HUES48 (cell line): ENCODE measurements at regions not wholly inside any gene's neighbourhood (a gene's known extent, or its start where the extent isn't known, plus 50 kb on each side); places are given as distances from the start of the nearest gene placed in this dataset.

Experiments
- H3K27ac ChIP-seq: one replicate; pipeline ENCODE4 v1.7.0; 2013; ENCODE audit warnings: low read depth, low read length, inconsistent platforms
- H3K27me3 ChIP-seq: 2 replicates; pipeline ENCODE4 v1.6.1; 2013; ENCODE audit warnings: mild to moderate bottlenecking, low read length; ENCODE audit not compliant: control insufficient read depth, insufficient read depth
- H3K36me3 ChIP-seq: 2 replicates; pipeline ENCODE4 v1.6.1; 2013; ENCODE audit warnings: low read length; ENCODE audit not compliant: control insufficient read depth, insufficient read depth
- H3K4me1 ChIP-seq: 2 replicates; pipeline ENCODE4 v1.6.1; 2013; ENCODE audit warnings: mild to moderate bottlenecking, low read length; ENCODE audit not compliant: control insufficient read depth, insufficient read depth
- H3K4me3 ChIP-seq: 2 replicates; pipeline ENCODE4 v1.5.1; 2013; ENCODE audit warnings: mild to moderate bottlenecking, low read depth, low read length
- H3K9ac ChIP-seq: 2 replicates; pipeline ENCODE4 v1.6.1; 2013; ENCODE audit warnings: mild to moderate bottlenecking, low read depth, low read length, moderate library complexity
- H3K9me3 ChIP-seq: 2 replicates; pipeline ENCODE4 v1.6.1; 2013; ENCODE audit warnings: low read length; ENCODE audit not compliant: control insufficient read depth, insufficient read depth

GRCh38 chr11:79857377-79858214 lies 416.8 kb upstream of the TENM4 start:
- Histone ChIP-seq H3K27me3 (no peaks in the 10 kb centered on the region), H3K9ac (no peak overlapping the region), H3K27ac (no peak overlapping the region), H3K9me3 (no peaks in the 10 kb centered on the region), H3K4me1 (peaks cover 12% of the 10 kb centered on the region; the same call in 1 of the 2 replicates), H3K4me3 (no peak overlapping the region), H3K36me3 (no peaks in the 10 kb centered on the region)

GRCh38 chr11:79852176-79852575 lies 411.3 kb upstream of the TENM4 start:
- Histone ChIP-seq H3K9me3 (no peaks in the 10 kb centered on the region), H3K4me3 (no peak overlapping the region), H3K36me3 (no peaks in the 10 kb centered on the region), H3K9ac (no peak overlapping the region), H3K27ac (no peak overlapping the region), H3K27me3 (no peaks in the 10 kb centered on the region), H3K4me1 (no peaks in the 10 kb centered on the region)

- no peak overlapping the region for H3K9ac ChIP-seq
- H3K27me3 ChIP-seq: no peaks in the 10 kb centered on the region
- H3K9me3 ChIP-seq: no peaks in the 10 kb centered on the region
- no peak overlapping the region for H3K27ac ChIP-seq
- no peaks in the 10 kb centered on the region for H3K4me1 ChIP-seq
- H3K36me3 ChIP-seq: no peaks in the 10 kb centered on the region
- H3K4me3 ChIP-seq: no peak overlapping the region
Measured at GRCh38 chr11:79845002-79845709, 404.3 kb upstream of the TENM4 start.

GRCh38 chr11:79834015-79834414 lies 393.2 kb upstream of the TENM4 start:
- H3K9me3 ChIP-seq: no peaks in the 10 kb centered on the region
- no peaks in the 10 kb centered on the region for H3K36me3 ChIP-seq
- H3K4me3 ChIP-seq: no peak overlapping the region
- H3K27me3 ChIP-seq: no peaks in the 10 kb centered on the region
- no peak overlapping the region for H3K27ac ChIP-seq
- no peak overlapping the region for H3K9ac ChIP-seq
- H3K4me1 ChIP-seq: no peaks in the 10 kb centered on the region

- Histone ChIP-seq H3K9me3 (no peaks in the 10 kb centered on the region), H3K9ac (no peak overlapping the region), H3K4me1 (no peaks in the 10 kb centered on the region), H3K36me3 (no peaks in the 10 kb centered on the region), H3K27me3 (no peaks in the 10 kb centered on the region), H3K27ac (no peak overlapping the region), H3K4me3 (no peak overlapping the region)
Measured at GRCh38 chr11:79830446-79830845, 389.6 kb upstream of the TENM4 start.

GRCh38 chr11:79829891-79830290 lies 389.1 kb upstream of the TENM4 start:
- no peaks in the 10 kb centered on the region for H3K27me3 ChIP-seq
- H3K27ac ChIP-seq: no peak overlapping the region
- no peaks in the 10 kb centered on the region for H3K9me3 ChIP-seq
- no peaks in the 10 kb centered on the region for H3K4me1 ChIP-seq
- no peak overlapping the region for H3K9ac ChIP-seq
- no peaks in the 10 kb centered on the region for H3K36me3 ChIP-seq
- no peak overlapping the region for H3K4me3 ChIP-seq

DNA sequence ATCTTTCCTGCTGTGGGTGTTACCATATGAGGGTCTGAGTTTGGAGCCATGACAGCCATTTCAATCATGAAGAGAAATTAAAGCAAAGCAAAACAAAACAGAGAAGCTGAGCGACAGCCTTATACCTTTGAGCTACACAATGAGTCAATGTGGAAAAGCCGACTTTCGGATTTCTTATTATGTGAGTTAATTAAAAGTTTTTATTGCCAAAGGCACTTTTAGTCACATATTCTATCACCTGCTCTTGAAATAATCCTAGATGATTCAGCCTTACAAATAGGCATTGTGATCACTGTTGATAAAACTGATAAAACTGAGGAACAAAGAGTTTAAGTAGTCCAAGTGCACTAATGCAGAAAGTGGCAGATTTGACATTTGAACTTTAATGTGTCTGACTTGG lies 381.9 kb upstream of the TENM4 start:
- Histone ChIP-seq H3K27me3 (no peaks in the 10 kb centered on the region), H3K4me1 (no peaks in the 10 kb centered on the region), H3K36me3 (no peaks in the 10 kb centered on the region), H3K9ac (no peak overlapping the region), H3K4me3 (no peak overlapping the region), H3K27ac (no peak overlapping the region), H3K9me3 (no peaks in the 10 kb centered on the region)

- Histone ChIP-seq H3K27me3 (no peaks in the 10 kb centered on the region), H3K4me1 (no peaks in the 10 kb centered on the region), H3K9me3 (no peaks in the 10 kb centered on the region), H3K36me3 (no peaks in the 10 kb centered on the region), H3K4me3 (no peak overlapping the region), H3K9ac (no peak overlapping the region), H3K27ac (no peak overlapping the region)
Measured at GRCh38 chr11:79813551-79813950, 372.7 kb upstream of the TENM4 start.

- Histone ChIP-seq H3K36me3 (no peaks in the 10 kb centered on the region), H3K9ac (no peak overlapping the region), H3K4me3 (no peak overlapping the region), H3K27me3 (no peaks in the 10 kb centered on the region), H3K4me1 (no peaks in the 10 kb centered on the region), H3K9me3 (peaks cover 3% of the 10 kb centered on the region), H3K27ac (no peak overlapping the region)
Measured at GRCh38 chr11:79809487-79809886, 368.7 kb upstream of the TENM4 start.

DNA sequence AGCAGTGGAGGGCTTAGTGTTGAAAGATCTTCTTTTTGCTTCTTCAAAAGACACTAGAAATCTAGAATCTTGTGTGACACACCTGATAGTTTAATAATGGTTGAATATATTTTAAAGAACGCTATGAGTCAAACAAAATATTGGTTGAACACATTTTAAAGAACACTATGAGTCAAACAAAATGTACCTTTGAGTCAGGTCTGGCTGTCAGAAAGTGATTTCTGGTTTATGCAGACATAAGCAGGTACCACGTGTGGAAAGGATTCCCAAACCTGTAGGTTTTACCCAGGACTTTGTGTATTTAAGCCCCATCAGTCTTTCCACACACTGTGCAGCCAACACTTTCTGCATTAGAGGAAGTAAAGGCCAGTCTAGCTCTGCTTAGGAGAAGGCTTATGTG lies 366.7 kb upstream of the TENM4 start:
- Histone ChIP-seq H3K36me3 (no peaks in the 10 kb centered on the region), H3K27ac (no peak overlapping the region), H3K9me3 (peaks cover 10% of the 10 kb centered on the region), H3K9ac (no peak overlapping the region), H3K4me3 (no peak overlapping the region), H3K4me1 (no peaks in the 10 kb centered on the region), H3K27me3 (no peaks in the 10 kb centered on the region)

DNA sequence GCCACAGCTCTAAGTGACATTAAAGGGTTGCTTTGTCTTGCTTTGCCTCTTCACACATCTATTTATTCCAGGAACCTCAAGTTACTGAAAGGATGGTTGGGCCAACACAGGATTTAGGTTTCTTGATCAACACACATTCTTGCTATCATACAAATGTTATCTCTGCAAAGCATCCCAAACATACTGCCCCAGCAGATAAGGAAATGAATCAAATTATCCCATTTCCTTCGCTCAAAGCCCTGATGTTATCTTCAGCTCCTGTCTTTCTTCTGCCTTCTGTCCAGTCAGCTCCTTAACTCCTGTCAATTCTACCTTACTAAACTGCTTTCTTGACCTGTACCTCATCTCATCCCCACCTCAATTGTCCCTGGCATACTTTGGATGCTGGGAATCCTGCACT lies 355.9 kb upstream of the TENM4 start:
- Histone ChIP-seq H3K27ac (no peak overlapping the region), H3K4me1 (no peaks in the 10 kb centered on the region), H3K9me3 (no peaks in the 10 kb centered on the region), H3K36me3 (no peaks in the 10 kb centered on the region), H3K4me3 (no peak overlapping the region), H3K27me3 (no peaks in the 10 kb centered on the region), H3K9ac (no peak overlapping the region)
